Urinary bladder (tissue), 3 donors: ENCODE measurements at regions not wholly inside any gene's neighbourhood (a gene's known extent, or its start where the extent isn't known, plus 50 kb on each side); places are given as distances from the start of the nearest gene placed in this dataset.

Source experiments
- DNase-seq: peaks from one replicate; pipeline ENCODE4 v3.0.0-alpha.2; 2015; ENCODE audit errors: extremely low spot score
- H3K27ac ChIP-seq: one replicate; pipeline ENCODE4 v1.5.1; 2013; ENCODE audit warnings: low read depth, mild to moderate bottlenecking, moderate library complexity
- H3K36me3 ChIP-seq: one replicate; pipeline ENCODE4 v1.6.1; 2013; ENCODE audit warnings: mild to moderate bottlenecking, moderate library complexity; ENCODE audit not compliant: insufficient read depth
- H3K4me1 ChIP-seq: one replicate; pipeline ENCODE4 v1.6.1; 2013; ENCODE audit warnings: mild to moderate bottlenecking, moderate library complexity; ENCODE audit not compliant: insufficient read depth
- H3K4me3 ChIP-seq: one replicate; pipeline ENCODE4 v1.5.1; 2013; ENCODE audit warnings: low read depth, low read length
- whole genome bisulfite sequencing: extraction: QIAGEN DNeasy Blood & Tissue Kit; methylation state at CpG from one replicate; pipeline ENCODE4 v1.1.7; 2013; 5-methylcytosine and 5-hydroxymethylcytosine counted together
- donor health status: healthy with polysubstance abuse.
- donor health status: healthy.

DNA sequence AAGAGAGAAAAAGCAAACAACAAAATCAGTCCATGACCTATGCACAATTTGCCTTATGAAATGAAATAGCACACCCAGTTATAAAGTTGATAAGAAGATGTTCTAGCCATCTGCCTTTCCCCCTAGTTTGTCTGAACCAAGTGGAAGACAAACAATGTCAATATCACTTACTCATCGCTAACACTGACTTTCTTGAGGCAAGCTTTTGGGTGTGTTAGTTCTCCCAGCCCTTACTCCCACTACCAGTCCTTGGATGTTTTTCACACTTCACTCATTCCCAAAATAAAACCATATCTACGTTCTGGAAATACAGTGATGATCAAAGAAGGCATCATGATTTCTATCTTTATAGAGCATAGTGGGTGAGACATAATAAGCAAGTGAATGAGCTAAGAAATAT, 393.8 kb downstream of the PCDH20 start:
- 74% methylated on average over 2 of the region's 2 CpGs for WGBS
- no peaks in the 10 kb centered on the region for H3K36me3 ChIP-seq
- H3K4me3 ChIP-seq: no peak overlapping the region
- no peak for DNase-seq
- no peaks in the 10 kb centered on the region for H3K4me1 ChIP-seq
- H3K27ac ChIP-seq: no peak overlapping the region

DNA sequence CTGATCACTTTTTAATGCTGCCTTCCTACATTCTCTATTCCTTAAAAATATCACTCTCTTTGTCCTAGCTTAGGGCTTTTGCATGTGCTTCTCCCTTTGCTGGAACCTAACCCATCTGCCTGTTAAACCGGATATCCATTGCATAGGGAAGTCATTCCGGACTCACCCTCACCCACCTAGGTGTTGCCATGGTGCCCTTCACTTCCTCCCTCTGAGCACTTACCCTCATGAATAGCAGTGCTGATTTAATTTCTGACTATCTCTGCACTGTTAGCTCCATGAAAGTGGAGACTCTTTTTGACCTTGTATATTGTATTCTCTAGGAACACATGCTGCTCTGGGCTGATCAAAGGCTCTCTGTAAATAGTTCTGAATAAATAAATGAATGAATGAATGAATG, 401.9 kb downstream of the PCDH20 start:
- Histone ChIP-seq H3K4me3 (no peak overlapping the region), H3K36me3 (no peaks in the 10 kb centered on the region), H3K27ac (no peak overlapping the region), H3K4me1 (no peaks in the 10 kb centered on the region)
- no peak for DNase-seq
- 76% methylated on average over 2 of the region's 2 CpGs for WGBS

DNA sequence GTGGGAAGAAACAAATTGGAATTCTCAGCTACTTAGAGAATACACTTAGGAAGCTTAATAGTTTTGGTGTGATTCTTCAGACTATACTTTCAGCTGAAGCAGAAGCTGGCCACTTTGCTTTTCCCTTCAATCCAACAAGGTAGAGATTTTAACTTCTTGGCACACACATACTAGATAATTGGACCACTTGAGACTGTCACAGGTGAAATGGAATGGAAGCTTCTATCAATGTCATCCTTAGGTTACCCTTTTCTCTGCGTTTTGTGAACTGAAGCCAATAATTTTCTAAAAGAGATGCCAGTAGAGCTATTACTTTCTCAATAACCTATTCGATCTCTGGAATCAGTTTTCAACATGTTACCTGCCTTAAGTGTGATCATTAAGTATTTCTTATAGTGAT, 405.3 kb downstream of the PCDH20 start:
- H3K36me3 ChIP-seq: no peaks in the 10 kb centered on the region
- no peak overlapping the region for H3K4me3 ChIP-seq
- no peak overlapping the region for H3K27ac ChIP-seq
- H3K4me1 ChIP-seq: no peaks in the 10 kb centered on the region
- 84% methylated on average over 2 of the region's 2 CpGs for WGBS
- no peak for DNase-seq

DNA sequence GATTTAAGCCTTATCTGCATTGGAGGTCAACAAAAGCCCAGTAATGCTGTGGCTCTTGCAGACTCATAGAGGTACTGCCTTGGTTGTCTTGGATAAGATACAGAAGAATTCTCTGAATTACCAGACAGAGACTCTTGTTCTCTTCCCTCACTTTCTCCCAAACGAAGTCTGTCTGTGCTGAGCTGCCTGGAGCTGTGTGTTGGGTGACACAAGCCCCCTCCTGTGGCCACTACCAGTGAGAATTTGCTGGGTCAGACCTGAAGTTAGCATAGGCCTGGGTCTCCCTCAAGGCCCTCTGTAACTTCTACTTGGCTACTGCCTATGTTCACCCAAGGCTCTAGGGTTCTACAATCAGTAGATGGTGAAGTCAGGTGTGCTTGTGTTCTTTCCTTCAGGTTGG, 413.0 kb downstream of the PCDH20 start:
- Histone ChIP-seq H3K4me1 (no peaks in the 10 kb centered on the region), H3K27ac (no peak overlapping the region), H3K4me3 (no peak overlapping the region), H3K36me3 (no peaks in the 10 kb centered on the region)
- no peak for DNase-seq
- 66% methylated on average over 1 of the region's 1 CpG for WGBS

DNA sequence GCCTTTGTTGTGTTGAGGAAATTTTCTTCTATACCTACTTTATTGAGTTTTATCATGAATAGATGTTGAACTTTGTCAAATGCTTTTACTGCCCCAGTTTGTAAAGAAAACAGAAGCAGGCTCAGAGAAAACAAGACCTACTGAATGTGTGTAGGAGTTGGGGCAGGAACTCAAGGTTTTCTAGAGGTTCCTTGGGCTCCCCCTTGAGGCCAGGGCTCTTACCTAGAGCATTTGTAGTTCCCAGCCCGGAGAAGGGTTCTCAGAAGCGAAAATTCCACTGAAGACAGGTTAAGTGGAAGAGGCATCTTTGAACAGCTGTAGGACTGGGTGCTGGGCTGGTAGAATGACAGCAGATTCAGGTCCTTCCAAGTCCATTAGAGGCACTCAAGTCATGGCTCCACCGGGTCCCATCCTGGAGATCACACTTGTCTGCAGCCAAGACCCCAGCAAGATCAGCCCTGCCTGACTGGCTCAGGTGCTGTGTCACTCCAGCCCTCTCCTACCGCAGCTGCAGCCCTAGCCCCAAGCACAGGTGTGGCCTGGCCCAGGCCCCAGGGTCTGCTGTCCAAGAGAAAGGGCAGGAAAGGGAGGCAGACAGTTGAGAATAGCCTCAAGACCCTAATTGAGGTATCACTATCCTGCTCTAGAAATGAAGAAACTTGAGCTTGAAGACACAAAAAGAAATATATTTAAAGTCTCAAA, 425.5 kb downstream of the PCDH20 start:
- no peak for DNase-seq

DNA sequence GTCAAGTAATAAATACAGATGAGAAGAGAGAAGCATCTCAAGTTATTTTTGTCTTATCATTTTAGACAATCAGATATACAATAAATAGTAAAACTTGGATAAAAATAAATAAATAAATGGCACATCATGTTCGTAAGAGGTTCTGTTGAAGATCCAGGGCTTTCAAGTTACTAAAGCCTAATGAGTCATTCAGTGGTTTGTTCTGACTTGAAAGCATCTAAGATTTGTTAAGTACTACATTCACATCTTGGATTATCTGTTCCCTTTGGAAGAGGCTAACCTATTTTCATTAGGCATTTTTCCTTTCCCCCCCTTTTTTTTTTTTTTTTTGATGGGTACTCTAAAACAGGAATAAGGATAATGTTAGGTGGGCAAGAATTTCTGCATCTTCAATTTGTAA, 429.3 kb downstream of the PCDH20 start:
- H3K27ac ChIP-seq: no peak overlapping the region
- no peaks in the 10 kb centered on the region for H3K36me3 ChIP-seq
- no peaks in the 10 kb centered on the region for H3K4me1 ChIP-seq
- WGBS: 59% methylated on average over 1 of the region's 1 CpG
- DNase-seq: no peak
- H3K4me3 ChIP-seq: no peak overlapping the region

More for the DNA sequence above, 425.5 kb downstream of the PCDH20 start:
- Histone ChIP-seq H3K4me3 (no peak overlapping the region), H3K36me3 (no peaks in the 10 kb centered on the region), H3K4me1 (no peaks in the 10 kb centered on the region), H3K27ac (no peak overlapping the region)
- 87% methylated on average over 4 of the region's 4 CpGs for WGBS

DNA sequence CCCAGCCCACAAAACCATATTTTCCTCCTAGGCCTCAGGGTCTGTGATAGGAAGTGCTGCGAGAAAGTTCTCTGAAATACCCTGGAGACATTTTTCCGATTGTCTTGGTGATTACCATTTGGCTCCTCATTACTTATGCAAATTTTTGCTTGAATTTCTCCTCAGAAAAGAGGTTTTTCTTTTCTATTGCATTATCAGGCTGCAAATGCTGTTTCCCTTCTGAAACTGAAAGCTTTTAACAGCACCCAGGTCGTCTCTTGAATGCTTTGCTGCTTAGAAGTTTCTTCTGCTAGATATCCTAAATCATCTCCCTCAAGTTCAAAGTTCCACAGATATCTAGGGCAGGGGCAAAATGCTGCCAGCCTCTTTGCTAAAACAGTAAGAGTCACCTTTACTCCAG, 434.2 kb downstream of the PCDH20 start:
- 91% methylated on average over 3 of the region's 3 CpGs for WGBS
- Histone ChIP-seq H3K4me1 (no peaks in the 10 kb centered on the region), H3K36me3 (no peaks in the 10 kb centered on the region), H3K27ac (no peak overlapping the region), H3K4me3 (no peak overlapping the region)
- DNase-seq: no peak

DNA sequence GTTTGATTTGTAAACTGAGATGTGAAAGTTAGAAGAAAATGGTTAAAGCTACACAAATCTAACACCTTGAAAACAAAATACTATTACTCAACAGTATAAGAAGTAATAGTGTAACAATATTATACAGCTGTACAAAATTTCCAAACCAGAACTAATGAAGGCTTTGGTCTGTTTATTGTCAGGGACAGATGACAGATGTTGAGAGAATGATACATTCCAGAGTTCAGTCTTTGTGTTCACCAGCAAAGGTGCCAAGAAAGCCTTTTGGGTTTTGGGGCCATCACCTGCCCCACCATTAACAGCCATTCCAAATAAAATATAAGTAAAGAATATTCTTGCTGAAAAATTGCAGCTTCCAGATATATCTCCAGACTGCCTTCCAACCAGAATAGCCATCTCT, 439.3 kb downstream of the PCDH20 start:
- no peak overlapping the region for H3K27ac ChIP-seq

DNA sequence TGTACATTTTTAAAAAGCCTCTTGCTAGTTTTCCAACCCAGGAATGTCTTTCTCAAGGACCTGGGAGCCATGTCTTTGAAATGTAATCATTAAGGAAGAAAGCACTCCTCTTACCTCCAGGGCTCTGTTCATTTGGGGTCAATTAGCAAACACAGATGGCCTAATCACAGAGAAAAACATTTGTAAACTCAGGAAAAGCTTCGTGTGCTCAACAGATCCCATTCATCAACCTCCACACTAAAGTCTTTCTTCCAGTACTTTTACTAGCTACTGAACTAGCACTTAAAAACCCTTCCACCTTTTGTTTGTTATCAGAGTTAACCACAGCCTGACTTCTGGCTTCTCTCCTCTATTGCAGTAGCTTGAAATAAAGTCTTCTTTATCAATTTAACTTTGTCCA, 441.4 kb downstream of the PCDH20 start:
- Histone ChIP-seq H3K4me1 (no peaks in the 10 kb centered on the region), H3K27ac (no peak overlapping the region), H3K36me3 (no peaks in the 10 kb centered on the region), H3K4me3 (no peak overlapping the region)
- WGBS: 26% methylated on average over 1 of the region's 1 CpG
- DNase-seq: no peak

More for the DNA sequence above, 439.3 kb downstream of the PCDH20 start:
- no peak for DNase-seq
- Histone ChIP-seq H3K4me3 (no peak overlapping the region), H3K36me3 (no peaks in the 10 kb centered on the region), H3K4me1 (no peaks in the 10 kb centered on the region)

DNA sequence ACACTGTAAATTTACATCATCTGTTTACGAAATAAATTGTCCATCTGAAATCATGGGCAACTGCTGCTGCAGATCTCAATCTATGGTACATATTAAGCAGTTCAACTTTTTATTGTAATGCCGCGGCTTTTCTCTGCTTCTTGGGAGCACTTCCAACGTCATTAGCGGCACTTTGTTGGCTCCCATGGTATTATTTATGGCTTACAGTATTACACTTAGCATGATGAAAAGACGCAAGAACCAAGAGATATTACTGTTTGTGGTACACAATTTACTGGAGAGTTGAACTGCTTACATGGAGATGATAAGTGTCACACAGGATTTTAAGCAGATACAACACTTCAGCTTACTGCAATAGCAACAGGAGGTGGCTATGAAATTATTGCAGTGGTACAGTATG, 442.1 kb downstream of the PCDH20 start:
- DNase-seq: no peak
- Histone ChIP-seq H3K27ac (no peak overlapping the region), H3K4me1 (no peaks in the 10 kb centered on the region), H3K36me3 (no peaks in the 10 kb centered on the region), H3K4me3 (no peak overlapping the region)
- WGBS: 44% methylated on average over 6 of the region's 6 CpGs

DNA sequence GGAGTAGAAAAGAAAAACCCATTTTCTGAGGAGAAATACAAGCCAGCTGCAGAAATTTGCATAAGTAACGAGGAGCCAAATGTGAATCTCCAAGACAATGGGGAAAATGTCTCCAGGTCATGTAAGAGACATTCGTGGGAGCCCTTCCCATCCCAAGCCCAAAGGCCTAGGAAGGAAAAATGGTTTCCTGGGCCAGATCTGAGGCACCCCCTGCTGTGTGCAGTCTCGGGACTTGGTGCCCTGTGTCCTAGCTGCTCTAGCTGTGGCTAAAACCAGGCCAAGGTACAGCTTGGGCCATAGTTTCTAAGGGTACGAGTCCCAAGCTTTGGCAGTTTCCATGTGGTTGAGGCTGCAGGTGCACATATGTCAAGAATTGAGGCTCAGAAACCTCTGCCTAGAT, 444.9 kb downstream of the PCDH20 start:
- Histone ChIP-seq H3K4me1 (no peaks in the 10 kb centered on the region), H3K36me3 (no peaks in the 10 kb centered on the region), H3K27ac (no peak overlapping the region), H3K4me3 (no peak overlapping the region)
- 92% methylated on average over 4 of the region's 4 CpGs for WGBS
- DNase-seq: no peak

DNA sequence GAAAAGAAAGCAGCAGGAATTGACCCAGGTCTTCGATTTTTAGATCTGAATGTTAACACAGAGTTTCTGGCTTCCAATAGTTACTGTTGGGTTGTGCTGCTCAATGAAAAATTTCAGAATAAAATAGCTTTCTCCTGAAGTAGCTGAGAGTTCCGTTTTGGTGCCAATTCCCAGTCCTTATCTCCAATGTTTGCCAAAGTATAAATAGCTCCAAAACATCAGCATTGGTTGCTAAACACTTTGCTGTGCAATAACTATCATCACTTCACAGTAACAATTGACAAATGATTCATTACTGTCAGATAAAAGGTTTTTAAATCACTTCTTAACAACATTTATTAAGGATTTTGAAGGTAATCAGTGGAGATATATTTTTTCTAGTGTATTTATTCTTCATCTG, 446.0 kb downstream of the PCDH20 start:
- Histone ChIP-seq H3K27ac (no peak overlapping the region), H3K4me1 (no peaks in the 10 kb centered on the region), H3K4me3 (no peak overlapping the region), H3K36me3 (no peaks in the 10 kb centered on the region)
- no peak for DNase-seq
- 20% methylated on average over 2 of the region's 2 CpGs for WGBS

DNA sequence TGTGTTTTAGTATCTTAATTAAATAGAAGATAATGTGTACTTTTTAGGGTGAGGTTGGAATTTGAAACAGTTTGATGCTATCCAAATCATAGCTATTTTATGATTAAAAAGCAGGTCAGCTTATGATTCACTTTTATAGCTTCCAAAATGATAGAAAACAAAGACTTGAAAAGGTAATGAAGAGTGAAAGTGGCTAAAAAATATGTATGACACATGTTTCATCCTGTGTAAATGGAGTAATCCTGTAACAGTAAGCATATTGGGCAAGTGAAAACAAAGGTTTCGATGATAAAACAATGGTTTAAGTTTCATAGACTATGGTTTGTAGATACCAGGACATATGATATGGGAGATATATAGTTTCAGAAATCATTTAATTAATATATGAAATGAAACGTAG, 456.2 kb downstream of the PCDH20 start:
- H3K36me3 ChIP-seq: no peaks in the 10 kb centered on the region
- H3K27ac ChIP-seq: no peak overlapping the region
- DNase-seq: no peak
- H3K4me3 ChIP-seq: no peak overlapping the region
- 84% methylated on average over 2 of the region's 2 CpGs for WGBS
- H3K4me1 ChIP-seq: no peaks in the 10 kb centered on the region

DNA sequence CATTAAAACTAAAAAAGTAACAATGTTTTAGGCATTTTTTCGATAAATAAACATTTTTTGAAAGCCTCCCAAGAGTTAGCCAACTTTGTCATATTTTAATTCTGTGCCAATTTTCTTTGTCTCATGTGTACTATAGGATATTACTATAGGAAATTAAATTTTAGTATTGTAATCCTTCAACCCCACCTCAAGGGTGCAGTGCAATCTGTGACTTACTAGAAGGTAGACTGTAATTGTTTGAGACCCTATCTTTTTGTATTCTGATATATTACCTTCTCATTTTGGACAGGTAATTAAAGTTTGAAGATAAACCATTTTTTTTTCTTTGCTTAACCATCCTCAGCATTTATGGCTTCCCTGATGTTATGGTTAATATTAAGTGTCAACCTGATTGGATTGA, 457.8 kb downstream of the PCDH20 start:
- no peak overlapping the region for H3K27ac ChIP-seq
- H3K4me3 ChIP-seq: no peak overlapping the region
- no peaks in the 10 kb centered on the region for H3K36me3 ChIP-seq
- DNase-seq: no peak
- 61% methylated on average over 1 of the region's 1 CpG for WGBS
- no peaks in the 10 kb centered on the region for H3K4me1 ChIP-seq

DNA sequence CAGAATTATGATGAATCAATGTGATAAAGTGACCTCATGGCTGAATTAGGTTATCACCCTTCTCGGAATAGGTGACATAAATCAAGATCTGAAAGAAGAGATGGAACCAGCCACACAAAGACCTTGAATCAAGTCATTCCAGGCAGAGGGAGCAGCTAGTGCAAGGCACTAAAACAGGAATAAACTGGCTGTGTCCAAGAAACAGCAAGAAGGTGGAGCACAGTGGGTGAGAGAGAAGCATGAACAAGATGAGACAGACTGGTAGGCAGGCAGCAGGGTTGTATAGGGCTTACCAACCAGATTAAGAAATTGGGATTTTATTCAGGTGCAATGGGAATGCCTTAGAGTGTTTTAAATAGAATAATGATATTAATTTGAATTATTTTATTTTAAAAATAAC, 470.3 kb downstream of the PCDH20 start:
- Histone ChIP-seq H3K27ac (no peak overlapping the region), H3K36me3 (no peaks in the 10 kb centered on the region), H3K4me3 (no peak overlapping the region), H3K4me1 (no peaks in the 10 kb centered on the region)
- DNase-seq: no peak
- 30% methylated on average over 1 of the region's 1 CpG for WGBS
